Endothelial cell (in vitro differentiated cells): ENCODE measurements at regions not wholly inside any gene's neighbourhood (a gene's known extent, or its start where the extent isn't known, plus 50 kb on each side); places are given as distances from the start of the nearest gene placed in this dataset.

ENCODE experiments used
- DNase-seq: peaks from one replicate; pipeline ENCODE4 v3.0.0; 2021; ENCODE audit warnings: low spot score
- H3K27ac Mint-ChIP-seq: one replicate; pipeline ENCODE4 v1.8.0; 2021; ENCODE audit warnings: mixed read lengths, inconsistent platforms; ENCODE audit not compliant: unreplicated experiment
- H3K27me3 Mint-ChIP-seq: one replicate; pipeline ENCODE4 v1.8.0; 2021; ENCODE audit warnings: mild to moderate bottlenecking, moderate library complexity, mixed read lengths, inconsistent platforms; ENCODE audit not compliant: unreplicated experiment
- H3K36me3 Mint-ChIP-seq: one replicate; pipeline ENCODE4 v1.8.0; 2021; ENCODE audit warnings: mild to moderate bottlenecking, low read depth, mixed read lengths, inconsistent platforms; ENCODE audit not compliant: unreplicated experiment
- H3K4me1 Mint-ChIP-seq: one replicate; pipeline ENCODE4 v1.8.0; 2021; ENCODE audit warnings: mild to moderate bottlenecking, mixed read lengths, inconsistent platforms; ENCODE audit not compliant: unreplicated experiment
- H3K4me3 Mint-ChIP-seq: one replicate; pipeline ENCODE4 v1.8.0; 2021; ENCODE audit warnings: mild to moderate bottlenecking, mixed read lengths, inconsistent platforms; ENCODE audit not compliant: unreplicated experiment
- H3K9me3 Mint-ChIP-seq: one replicate; pipeline ENCODE4 v1.8.0; 2021; ENCODE audit warnings: mixed read lengths, inconsistent platforms; ENCODE audit not compliant: unreplicated experiment
- TF ChIP-seq, protein P1 (sequence below): fragments of 200-600 bp; sonication (generic); IDR thresholded peaks from one replicate; pipeline ENCODE4 v1.5.0; 2021; ENCODE audit warnings: antibody characterized with exemption; ENCODE audit not compliant: unreplicated experiment

DNA sequence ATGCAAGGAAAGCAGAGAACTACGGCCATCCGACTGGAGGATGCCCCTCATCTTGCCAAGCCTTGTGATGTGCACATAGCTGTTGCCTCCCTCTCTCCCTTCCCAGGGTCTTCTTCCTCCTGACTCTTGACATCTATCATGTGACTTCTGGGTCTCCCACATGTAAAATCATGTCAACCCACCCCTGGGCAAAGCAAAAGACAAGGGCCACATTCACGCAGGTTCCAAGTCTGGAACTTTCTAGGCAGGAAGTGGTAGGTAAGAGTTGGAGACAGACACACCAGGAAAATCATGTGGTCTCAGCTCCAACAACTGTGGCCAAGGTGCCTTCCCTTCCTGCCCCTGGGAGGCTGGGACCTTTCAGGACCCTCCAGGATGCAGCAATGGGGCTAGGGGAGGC is 187.3 kb downstream of the CXCL12 start:
- Mint-ChIP-seq H3K4me1 (no peaks in the 10 kb centered on the region), H3K27ac (no peak overlapping the region), H3K9me3 (no peaks in the 10 kb centered on the region), H3K4me3 (no peak overlapping the region), H3K27me3 (peaks cover 1% of the 10 kb centered on the region), H3K36me3 (no peaks in the 10 kb centered on the region)
- DNase-seq = no peak
- TF ChIP-seq, protein P1, sequence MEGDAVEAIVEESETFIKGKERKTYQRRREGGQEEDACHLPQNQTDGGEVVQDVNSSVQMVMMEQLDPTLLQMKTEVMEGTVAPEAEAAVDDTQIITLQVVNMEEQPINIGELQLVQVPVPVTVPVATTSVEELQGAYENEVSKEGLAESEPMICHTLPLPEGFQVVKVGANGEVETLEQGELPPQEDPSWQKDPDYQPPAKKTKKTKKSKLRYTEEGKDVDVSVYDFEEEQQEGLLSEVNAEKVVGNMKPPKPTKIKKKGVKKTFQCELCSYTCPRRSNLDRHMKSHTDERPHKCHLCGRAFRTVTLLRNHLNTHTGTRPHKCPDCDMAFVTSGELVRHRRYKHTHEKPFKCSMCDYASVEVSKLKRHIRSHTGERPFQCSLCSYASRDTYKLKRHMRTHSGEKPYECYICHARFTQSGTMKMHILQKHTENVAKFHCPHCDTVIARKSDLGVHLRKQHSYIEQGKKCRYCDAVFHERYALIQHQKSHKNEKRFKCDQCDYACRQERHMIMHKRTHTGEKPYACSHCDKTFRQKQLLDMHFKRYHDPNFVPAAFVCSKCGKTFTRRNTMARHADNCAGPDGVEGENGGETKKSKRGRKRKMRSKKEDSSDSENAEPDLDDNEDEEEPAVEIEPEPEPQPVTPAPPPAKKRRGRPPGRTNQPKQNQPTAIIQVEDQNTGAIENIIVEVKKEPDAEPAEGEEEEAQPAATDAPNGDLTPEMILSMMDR = no peak

DNA sequence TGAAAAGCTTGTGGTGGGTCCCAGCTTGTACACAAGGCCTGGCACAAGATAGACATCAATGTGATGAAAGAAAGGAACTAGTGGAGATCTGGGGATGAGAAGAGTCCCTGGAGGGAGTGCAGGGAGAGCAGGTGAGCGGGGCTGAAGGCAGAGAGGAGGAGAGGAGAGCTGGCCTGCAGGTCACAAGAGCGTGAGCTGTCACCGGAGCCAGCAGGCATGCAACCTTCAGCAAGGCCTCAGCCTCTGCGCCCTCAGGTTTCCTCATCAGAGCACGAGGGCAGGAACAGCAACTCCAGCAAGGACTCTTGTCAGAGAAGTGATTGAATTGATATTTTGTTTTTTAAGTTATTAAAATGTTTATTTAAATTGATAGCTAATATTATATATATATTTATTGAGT is 188.6 kb downstream of the CXCL12 start:
- Mint-ChIP-seq H3K27ac (no peak overlapping the region), H3K4me1 (no peaks in the 10 kb centered on the region), H3K36me3 (no peaks in the 10 kb centered on the region), H3K9me3 (no peaks in the 10 kb centered on the region), H3K27me3 (peaks cover 1% of the 10 kb centered on the region), H3K4me3 (no peak overlapping the region)
- TF ChIP-seq, protein P1 = no peak
- DNase-seq = no peak

DNA sequence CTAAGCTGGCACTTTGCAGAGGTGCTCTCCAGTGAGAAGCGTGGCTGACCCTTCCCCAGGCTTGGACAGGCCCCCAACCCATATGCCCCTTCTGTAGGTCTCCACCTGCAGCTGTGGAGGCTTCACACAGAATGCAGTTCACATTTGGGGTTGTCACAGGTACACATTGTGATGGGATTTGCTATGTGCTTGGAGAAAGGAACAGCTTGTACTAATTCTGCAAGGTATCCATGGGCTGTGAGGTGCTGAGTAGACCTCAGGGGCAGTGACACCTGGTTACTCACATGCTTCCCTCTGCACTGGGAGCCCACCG is 188.9 kb downstream of the CXCL12 start:
- H3K4me1 Mint-ChIP-seq = no peaks in the 10 kb centered on the region
- H3K4me3 Mint-ChIP-seq = no peak overlapping the region
- no peak for DNase-seq
- TF ChIP-seq, protein P1 = no peak
- no peaks in the 10 kb centered on the region for H3K9me3 Mint-ChIP-seq
- peaks cover 1% of the 10 kb centered on the region for H3K27me3 Mint-ChIP-seq
- no peaks in the 10 kb centered on the region for H3K36me3 Mint-ChIP-seq
- no peak overlapping the region for H3K27ac Mint-ChIP-seq

- Mint-ChIP-seq H3K27ac (no peak overlapping the region), H3K36me3 (no peaks in the 10 kb centered on the region), H3K9me3 (no peaks in the 10 kb centered on the region), H3K4me1 (no peaks in the 10 kb centered on the region), H3K4me3 (no peak overlapping the region), H3K27me3 (peaks cover 1% of the 10 kb centered on the region)
- TF ChIP-seq, protein P1 = no peak
- no peak for DNase-seq
Measured at GRCh38 chr10:44195112-44196007, 189.5 kb downstream of the CXCL12 start.

GRCh38 chr10:44194435-44194834 is 190.5 kb downstream of the CXCL12 start:
- no peaks in the 10 kb centered on the region for H3K36me3 Mint-ChIP-seq
- no peak overlapping the region for H3K27ac Mint-ChIP-seq
- TF ChIP-seq, protein P1 = no peak
- H3K4me3 Mint-ChIP-seq = no peak overlapping the region
- H3K27me3 Mint-ChIP-seq = peaks cover 1% of the 10 kb centered on the region
- no peak for DNase-seq
- no peaks in the 10 kb centered on the region for H3K4me1 Mint-ChIP-seq
- H3K9me3 Mint-ChIP-seq = no peaks in the 10 kb centered on the region
